G401 (cell line): ENCODE measurements at regions not wholly inside any gene's neighbourhood (a gene's known extent, or its start where the extent isn't known, plus 50 kb on each side); places are given as distances from the start of the nearest gene placed in this dataset.
"Not testable (repeated sequence)": the region's sequence is repeated elsewhere in the genome, so short reads cannot be mapped to it uniquely, and the experiment has no call there.

ENCODE experiments used
- DNase-seq: peaks from one replicate; pipeline ENCODE4 v3.0.0-alpha.2; 2015; ENCODE audit warnings: low spot score
- in situ Hi-C: cut with HindIII; loops from 2 replicates; pipeline ENCODE4 v1.10.0; 2016; ENCODE audit warnings: low sequenced_read_pairs, mixed read lengths

GRCh38 chr1:95297906-95298305, 63.9 kb downstream of the RWDD3 start:
- DNase-seq, in situ Hi-C loops: not testable (repeated sequence)

DNA sequence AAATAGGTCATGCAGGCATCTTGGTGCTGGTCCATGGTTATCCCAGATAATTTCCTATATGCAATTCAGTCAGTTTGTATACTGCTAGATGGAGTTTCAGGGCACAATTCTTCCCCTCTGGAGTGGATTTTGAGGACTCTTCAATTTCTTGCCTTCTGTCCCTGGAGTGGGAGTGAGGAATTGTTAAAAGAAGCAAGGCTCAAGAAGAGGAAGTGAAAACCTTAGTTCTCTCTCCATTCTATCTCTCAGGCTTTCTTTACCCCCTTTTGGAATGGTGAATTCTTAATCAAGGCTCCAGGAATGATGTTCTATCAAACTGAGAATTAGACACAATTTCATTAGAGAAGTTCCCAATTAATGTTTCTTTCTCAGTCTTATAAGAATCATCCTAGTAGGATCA, 67.1 kb downstream of the RWDD3 start:
- in situ Hi-C loops, result no loop called here
- no peak for DNase-seq

GRCh38 chr1:95301614-95302013, 67.6 kb downstream of the RWDD3 start:
- DNase-seq, result no peak
- in situ Hi-C loops, result no loop called here

DNA sequence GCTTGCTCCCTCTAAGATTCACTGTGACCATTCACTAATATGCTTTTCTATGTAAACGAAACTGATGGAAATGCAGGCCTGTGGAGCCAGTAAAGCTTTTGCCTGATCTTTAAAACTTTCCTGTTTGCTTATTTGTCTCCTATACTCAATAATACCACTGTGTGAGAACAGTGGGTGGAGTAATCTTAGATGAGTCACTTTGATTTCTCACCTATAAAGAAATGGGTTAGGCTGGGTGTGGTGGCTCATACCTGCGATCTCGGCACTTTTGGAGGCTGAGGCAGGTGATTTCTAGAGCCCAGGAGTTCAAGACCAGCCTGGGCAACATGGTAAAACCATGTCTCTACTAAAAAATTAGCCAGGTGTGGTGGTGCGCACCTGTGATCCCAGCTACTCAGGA, 70.8 kb downstream of the RWDD3 start:
- in situ Hi-C loops, result no loop called here
- DNase-seq, result no peak

DNA sequence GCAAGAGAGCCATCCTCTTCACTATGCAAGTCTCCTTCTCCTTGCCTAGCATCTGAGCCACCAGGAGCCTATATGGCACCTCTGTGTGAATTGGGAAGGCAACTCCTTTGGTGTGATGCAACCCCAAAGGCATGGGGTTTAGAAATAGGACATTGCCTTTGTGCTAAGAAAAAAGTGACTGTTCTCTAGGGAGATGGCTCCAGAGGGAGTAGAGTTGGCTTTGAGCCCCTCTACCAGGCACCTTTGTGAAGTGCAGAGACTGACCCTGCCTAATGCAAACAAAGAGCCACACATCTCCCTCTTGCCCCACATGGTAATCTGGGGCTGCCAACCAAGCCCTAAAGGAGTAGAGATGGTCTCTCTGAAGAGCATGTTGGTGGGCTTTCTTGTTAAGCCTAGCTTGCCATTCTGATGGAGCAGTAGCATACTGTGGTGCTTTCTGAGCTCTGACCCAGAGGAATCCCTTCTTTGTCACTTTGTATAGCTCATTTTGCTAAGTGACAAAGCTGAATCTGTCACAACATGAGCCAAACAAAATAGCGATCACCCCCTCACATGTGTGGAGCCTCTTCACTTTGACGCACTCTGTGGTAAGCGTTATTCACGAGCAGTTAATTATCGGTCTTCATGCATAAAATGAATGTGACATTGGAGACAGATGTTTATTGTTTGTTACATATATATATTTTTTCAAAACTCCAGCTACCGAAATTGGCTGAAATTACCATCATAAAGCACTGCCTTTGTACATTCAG, 74.4 kb downstream of the RWDD3 start:
- no peak for DNase-seq
- in situ Hi-C loops, result no loop called here

- peak; percentile 19 for DNase-seq
- in situ Hi-C loops, result no loop called here
These were observed 75.0 kb downstream of the RWDD3 start for GRCh38 chr1:95309031-95309471.

DNA sequence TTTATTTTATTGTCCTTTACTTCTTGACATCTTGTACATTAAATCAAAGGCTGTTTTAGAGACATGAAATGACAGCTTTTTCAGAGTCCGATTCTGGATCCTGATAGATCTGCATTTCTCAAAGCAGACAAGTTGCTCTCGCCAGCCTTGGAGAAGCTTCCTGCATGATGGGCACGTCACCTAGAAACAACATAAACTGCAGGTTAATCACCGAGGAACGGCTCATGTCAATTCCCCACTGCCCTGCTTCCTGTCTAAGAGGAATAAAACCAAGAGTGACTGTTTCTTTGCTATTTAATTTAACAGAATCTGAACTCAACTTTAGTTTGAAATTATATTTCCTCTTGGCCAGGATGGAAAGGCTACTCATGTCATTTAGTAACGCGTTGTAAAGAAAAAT, 77.0 kb downstream of the RWDD3 start:
- peak; percentile 10 for DNase-seq
- in situ Hi-C loops, result no loop called here

GRCh38 chr1:95311762-95312161, 77.8 kb downstream of the RWDD3 start:
- no peak for DNase-seq
- in situ Hi-C loops, result no loop called here

DNA sequence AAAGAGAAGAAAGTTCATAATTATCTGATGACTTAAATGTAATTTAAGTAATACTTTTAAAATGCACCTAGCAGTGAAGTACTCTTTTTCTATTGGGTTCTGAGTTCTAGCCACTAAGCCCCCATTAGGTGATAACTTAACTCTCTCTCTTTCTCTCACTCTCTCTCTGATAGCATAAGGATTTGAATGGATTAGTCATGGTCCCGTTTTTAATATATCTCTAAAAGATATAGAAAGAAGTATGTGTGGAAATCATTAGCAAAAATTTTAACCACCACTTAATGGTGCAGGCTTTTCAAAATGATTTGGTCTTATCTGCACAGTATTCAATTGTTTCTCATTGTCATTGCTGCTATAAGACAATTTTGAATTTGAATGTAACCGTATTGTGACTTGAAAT, 78.2 kb downstream of the RWDD3 start:
- no peak for DNase-seq
- in situ Hi-C loops, result no loop called here

GRCh38 chr1:95313527-95313926, 79.5 kb downstream of the RWDD3 start:
- no peak for DNase-seq

GRCh38 chr1:95321531-95321930, 87.5 kb downstream of the RWDD3 start:
- in situ Hi-C loops, result no loop called here
- no peak for DNase-seq

More at GRCh38 chr1:95313527-95313926, 79.5 kb downstream of the RWDD3 start:
- in situ Hi-C loops, result no loop called here

DNA sequence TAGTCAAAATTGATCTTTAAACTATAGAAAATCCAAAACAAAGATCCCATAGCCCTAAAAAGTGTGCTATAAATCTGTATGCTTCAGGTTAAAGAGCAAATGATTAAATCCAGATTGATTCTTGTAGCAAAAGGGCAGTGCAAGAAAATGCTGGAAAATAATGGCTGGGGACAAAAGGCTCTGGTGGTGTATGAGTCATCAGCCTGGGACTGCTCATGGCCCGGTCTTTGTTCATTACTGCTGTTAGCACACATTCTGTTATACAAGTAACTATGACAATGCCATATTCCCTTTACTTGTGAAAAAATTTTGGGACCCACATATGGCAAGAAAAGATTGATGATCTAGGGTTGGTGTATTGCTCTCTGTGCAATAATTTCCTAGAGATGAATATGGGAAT, 89.1 kb downstream of the RWDD3 start:
- no peak for DNase-seq
- in situ Hi-C loops, result no loop called here

- in situ Hi-C loops, result no loop called here
- DNase-seq, result no peak
These were observed 91.3 kb downstream of the RWDD3 start for GRCh38 chr1:95325349-95325748.

GRCh38 chr1:95326023-95326422, 92.0 kb downstream of the RWDD3 start:
- no peak for DNase-seq
- in situ Hi-C loops, result no loop called here

- DNase-seq, result no peak
- in situ Hi-C loops, result no loop called here
These were observed 98.7 kb downstream of the RWDD3 start for GRCh38 chr1:95332754-95333153.

DNA sequence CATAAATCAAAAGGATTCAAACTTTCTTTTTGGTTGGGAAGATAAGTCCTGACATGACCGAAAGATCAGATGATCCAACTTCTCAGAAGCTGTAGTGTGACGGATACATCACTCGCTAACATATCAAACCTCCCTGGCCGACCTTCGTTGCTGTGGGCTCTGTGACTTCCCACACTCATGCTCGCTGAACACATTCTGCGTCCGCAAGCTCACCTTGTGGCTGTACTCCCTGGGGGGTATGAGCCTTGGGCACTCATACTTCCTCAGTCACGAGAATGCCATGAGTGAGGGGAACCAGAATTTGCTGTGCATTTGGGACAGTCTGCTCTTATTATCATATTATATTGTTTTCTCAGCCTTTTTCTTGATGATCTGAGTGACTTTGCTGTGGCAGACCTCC, 105.4 kb downstream of the RWDD3 start:
- no peak for DNase-seq
- in situ Hi-C loops, result no loop called here

DNA sequence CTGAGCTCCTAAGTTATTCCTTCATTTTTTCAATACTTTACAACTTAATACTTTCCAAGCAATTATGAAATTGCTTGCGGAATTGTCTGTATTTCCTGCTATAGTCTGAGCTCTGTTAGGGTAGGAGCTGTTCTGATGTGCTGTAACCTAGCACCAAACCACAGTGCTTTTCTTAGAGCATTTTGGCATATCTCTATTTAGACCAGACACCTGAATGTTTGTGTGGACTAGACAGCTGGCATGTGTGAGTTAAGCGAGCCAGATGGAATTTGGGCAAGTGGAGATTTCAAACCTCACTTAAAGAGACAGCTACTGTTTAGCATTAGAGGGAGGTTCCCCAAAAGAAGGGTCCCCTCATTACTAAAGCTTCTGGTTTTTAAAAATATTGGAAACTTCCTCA, 106.1 kb downstream of the RWDD3 start:
- peak; percentile 40 for DNase-seq
- in situ Hi-C loops, result no loop called here

- in situ Hi-C loops, result no loop called here
- DNase-seq, result peak; percentile 3
These were observed 118.8 kb downstream of the RWDD3 start for GRCh38 chr1:95352767-95353166.

DNA sequence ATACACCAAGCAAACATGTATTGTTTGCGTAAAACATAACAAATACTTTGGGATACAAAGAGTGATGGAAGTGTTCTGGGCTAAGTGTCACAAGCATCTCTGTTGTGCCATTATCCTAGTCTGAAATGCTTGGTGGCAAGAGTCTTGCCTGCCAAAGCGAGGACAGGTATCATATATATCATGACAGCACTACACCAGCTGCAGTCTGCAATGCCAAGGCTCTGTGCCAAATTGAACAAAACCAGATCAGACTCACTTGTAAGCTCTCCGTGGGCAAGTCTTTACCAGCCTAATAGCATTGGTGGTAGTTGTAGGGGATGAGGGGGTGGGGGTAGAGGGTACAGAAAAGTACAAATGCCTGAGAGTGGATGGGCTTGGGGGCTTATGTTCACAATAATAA, 119.2 kb downstream of the RWDD3 start:
- no peak for DNase-seq
- in situ Hi-C loops, result no loop called here

DNA sequence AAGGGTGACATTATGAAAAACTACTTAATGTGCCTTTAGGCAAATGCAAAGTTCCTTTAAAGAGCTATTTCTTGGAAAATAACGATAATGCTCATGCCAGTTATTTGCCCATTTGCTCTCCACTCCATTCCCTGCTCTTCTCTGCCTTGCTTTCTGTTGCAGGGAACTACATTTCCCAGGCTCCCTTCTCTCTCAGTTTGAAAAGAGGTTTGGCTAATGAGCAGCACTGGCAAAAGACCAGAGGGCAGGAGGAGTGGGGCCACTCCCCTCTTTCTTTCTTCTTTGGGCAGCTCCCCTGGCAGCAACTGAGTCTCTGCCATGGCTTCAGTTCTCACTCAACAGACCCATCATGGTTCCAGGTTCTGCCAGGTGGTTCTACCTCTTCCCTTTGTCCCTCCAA, 130.5 kb downstream of the RWDD3 start:
- in situ Hi-C loops, result no loop called here

DNA sequence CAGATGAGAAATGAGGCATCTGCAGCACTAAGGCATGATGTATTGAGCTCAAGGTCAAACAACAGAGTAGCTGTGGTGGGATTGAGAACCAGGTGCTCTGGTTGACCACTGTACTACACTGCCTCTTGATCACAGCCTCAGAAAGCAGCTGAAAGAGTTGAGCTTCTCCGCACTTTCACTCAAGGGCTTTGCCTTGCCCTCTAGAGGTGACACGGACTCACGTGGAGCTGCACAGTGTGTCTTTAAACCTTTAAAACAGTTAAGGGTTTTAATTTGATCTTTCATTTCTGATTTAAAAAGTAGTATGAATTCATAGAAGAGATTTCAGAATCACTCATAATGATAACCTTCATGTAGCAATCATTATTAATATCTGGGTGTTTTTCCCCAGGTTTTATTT, 132.5 kb downstream of the RWDD3 start:
- no peak for DNase-seq
- in situ Hi-C loops, result no loop called here

More for the DNA sequence above, 130.5 kb downstream of the RWDD3 start:
- no peak for DNase-seq
